Skeletal muscle tissue (tissue), 3 donors: ENCODE measurements at regions not wholly inside any gene's neighbourhood (a gene's known extent, or its start where the extent isn't known, plus 50 kb on each side); places are given as distances from the start of the nearest gene placed in this dataset.

Experiments
- H3K27ac ChIP-seq: one replicate; pipeline ENCODE4 v1.7.0; 2013; ENCODE audit warnings: mild to moderate bottlenecking, low read depth, low read length, inconsistent platforms
- H3K27me3 ChIP-seq, 3 donors: one replicate each; pipeline ENCODE4 v1.7.0; 2013; ENCODE audit warnings: low read length in 3 of 3; ENCODE audit not compliant: control insufficient read depth in 3 of 3, insufficient read depth in 3 of 3
- H3K36me3 ChIP-seq, 3 donors: one replicate each; pipeline ENCODE4 v1.7.0; 2013; ENCODE audit warnings: low read length in 3 of 3; ENCODE audit not compliant: control insufficient read depth in 3 of 3, insufficient read depth in 3 of 3
- H3K4me1 ChIP-seq, 3 donors: one replicate each; pipeline ENCODE4 v1.7.0; 2013; ENCODE audit warnings: low read length in 3 of 3, mild to moderate bottlenecking in 3 of 3; ENCODE audit not compliant: control insufficient read depth in 3 of 3, insufficient read depth in 3 of 3
- H3K4me3 ChIP-seq, 3 donors: one replicate each; pipeline ENCODE4 v1.7.0; 2013; ENCODE audit warnings: low read length in 3 of 3
- H3K9ac ChIP-seq, 3 donors: one replicate each; pipeline ENCODE4 v1.7.0; 2013; ENCODE audit warnings: low read length in 3 of 3, mild to moderate bottlenecking in 3 of 3, moderate library complexity in 2 of 3, low read depth in 1 of 3
- H3K9me3 ChIP-seq, 3 donors: one replicate each; pipeline ENCODE4 v1.7.0; 2013; ENCODE audit warnings: low read length in 3 of 3; ENCODE audit not compliant: control insufficient read depth in 3 of 3
- donor health status: Osteomylitis.

DNA sequence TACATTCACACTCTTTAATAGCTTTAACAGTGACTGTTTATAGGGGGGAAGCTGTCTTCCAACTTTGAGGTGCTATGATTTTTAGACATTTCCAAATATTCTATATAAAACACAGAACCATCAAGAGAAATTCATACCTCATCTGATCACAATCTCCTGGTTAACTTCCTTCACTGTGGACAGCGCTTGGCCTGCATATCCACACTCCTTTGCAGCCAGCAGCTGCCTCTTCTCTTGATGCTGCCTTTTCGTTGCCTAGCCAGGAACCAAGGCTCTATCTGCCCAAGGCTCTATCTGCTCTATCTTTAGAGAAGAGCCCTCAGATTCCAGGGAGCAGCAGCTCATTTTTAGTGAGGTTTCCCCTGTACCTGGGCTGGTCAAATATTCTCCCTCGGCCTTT is 252.0 kb downstream of the PTEN start:
- Histone ChIP-seq H3K36me3 (no peaks in the 10 kb centered on the region), H3K9ac (no peak overlapping the region), H3K27me3 (no peaks in the 10 kb centered on the region), H3K27ac (no peak overlapping the region), H3K4me3 (no peak overlapping the region), H3K9me3 (no peaks in the 10 kb centered on the region), H3K4me1 (peaks cover 3 to 6% (median 5%) of the 10 kb centered on the region in 3 donors)

DNA sequence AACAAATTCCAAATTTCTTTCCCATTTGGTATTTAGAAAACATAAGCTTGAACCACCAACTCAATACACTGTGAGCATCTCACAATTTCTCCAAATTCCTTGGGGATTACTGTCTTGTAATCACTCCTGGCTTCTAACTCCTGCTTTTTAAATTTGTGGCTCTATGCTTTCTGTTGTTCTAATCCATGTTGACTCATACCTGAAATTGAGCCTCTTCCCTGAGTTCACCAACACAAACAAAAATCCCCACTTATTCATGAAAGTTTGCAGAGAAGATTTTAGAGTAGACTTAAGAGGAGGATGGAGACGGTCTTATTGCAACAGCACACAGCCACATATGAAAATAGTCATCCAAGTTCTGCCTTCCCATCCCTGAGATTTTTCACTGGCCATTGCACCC is 252.5 kb downstream of the PTEN start:
- H3K4me1 ChIP-seq = peaks cover 0 to 6% (median 3%) of the 10 kb centered on the region in 3 donors
- H3K9ac ChIP-seq = no peak overlapping the region
- no peaks in the 10 kb centered on the region for H3K36me3 ChIP-seq

GRCh38 chr10:88116481-88116880 is 253.1 kb downstream of the PTEN start:
- Histone ChIP-seq H3K36me3 (no peaks in the 10 kb centered on the region), H3K4me1 (peaks cover 0 to 6% (median 3%) of the 10 kb centered on the region in 3 donors), H3K27ac (no peak overlapping the region), H3K9ac (no peak overlapping the region), H3K9me3 (no peaks in the 10 kb centered on the region), H3K4me3 (no peak overlapping the region), H3K27me3 (no peaks in the 10 kb centered on the region)

More for the DNA sequence above, 252.5 kb downstream of the PTEN start:
- H3K27ac ChIP-seq = no peak overlapping the region
- H3K9me3 ChIP-seq = no peaks in the 10 kb centered on the region
- H3K27me3 ChIP-seq = no peaks in the 10 kb centered on the region
- no peak overlapping the region for H3K4me3 ChIP-seq

DNA sequence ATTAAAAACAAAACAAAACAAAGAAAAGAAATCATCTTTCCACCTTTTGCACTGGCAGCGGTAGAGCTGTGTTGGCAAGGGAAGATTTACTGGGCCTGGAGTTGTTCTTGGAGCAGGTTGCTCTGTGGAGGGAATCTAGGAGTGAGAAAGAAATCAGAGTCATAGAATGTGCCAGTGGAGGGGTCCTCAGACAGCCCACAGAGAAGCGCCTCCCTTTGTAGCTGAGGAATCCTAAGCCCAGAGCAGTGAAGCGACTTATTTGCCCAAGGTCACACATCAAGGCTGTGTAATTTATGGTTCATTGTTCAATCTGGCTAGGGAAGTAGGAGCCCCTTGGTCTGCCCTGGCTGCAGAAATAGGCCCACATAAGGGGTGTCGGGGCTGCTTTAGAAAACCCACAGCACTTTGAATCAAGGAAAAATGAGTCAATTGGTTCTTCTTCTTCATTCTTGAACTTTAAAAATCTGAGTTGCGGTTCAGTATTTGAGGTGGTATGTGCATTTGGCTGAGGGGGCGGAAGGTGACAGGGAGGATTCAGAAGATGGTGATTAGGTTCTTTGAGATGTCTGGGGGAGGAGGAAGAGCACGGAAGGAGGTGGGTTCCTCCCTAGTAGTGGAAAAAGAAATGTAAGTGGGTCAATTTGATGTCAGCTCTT is 253.7 kb downstream of the PTEN start:
- Histone ChIP-seq H3K9me3 (no peaks in the 10 kb centered on the region), H3K27ac (no peak overlapping the region), H3K27me3 (no peaks in the 10 kb centered on the region), H3K9ac (no peak overlapping the region), H3K4me3 (no peak overlapping the region), H3K36me3 (no peaks in the 10 kb centered on the region), H3K4me1 (peaks cover 0 to 6% (median 3%) of the 10 kb centered on the region in 3 donors)

DNA sequence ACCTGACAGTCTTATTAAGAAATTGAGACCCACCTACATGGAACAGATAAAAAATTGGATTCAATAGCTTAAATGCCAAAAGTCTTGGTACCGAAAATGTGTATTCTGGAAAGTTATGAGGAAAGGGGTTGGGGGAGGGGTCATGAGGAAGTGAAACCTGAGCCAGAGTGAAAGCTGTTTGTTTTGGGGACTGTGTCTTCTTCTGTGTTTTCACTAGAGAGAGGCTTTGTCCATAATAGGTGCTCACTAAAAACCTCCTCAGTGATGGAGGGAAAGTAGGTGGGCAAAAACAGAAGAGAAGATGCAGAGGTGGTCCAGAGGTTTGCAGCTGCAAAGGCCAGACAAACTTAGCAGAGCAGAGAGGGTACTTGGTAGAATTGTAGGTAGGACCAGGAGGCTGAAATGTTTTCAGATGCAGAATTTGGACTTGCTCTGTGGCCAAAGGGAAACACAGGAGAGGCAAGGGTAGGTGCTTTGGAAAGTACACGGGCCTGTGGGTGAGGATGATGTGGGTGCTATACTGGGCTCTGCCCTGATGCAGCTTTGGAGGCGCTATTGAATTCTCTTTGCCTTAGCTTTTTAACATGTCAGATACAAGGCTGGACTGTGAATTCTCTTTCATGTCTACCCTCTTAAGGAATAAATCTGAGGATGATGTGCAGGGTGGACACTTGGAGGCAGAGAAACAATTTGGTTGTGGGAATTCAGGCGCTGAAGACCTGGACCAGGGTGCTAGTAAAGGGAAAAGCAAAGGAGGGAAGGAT is 254.6 kb downstream of the PTEN start:
- Histone ChIP-seq H3K4me3 (no peak overlapping the region), H3K27me3 (no peaks in the 10 kb centered on the region), H3K9me3 (no peaks in the 10 kb centered on the region), H3K9ac (no peak overlapping the region), H3K4me1 (peaks cover 0 to 6% (median 3%) of the 10 kb centered on the region in 3 donors), H3K36me3 (no peaks in the 10 kb centered on the region), H3K27ac (no peak overlapping the region)

DNA sequence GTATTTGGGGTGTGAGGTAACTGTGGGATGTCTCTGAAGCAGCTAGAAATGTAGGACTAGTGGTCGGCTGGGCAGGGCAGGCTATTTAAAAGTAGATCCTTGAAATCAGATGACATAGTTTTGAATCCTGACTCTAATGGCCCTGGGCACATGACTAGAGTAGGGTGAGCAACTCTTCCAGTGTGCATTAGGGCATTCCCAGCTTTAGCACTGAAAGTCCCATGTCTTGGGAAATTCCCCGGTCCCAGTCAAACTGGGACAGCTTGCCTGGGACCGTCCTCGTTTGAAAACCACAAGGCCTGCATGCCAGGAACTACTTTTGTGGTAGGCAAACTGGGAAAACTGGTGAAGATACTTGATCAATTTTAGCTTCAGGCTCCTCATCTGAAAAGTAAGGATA is 255.3 kb downstream of the PTEN start:
- Histone ChIP-seq H3K36me3 (no peaks in the 10 kb centered on the region), H3K27me3 (no peaks in the 10 kb centered on the region), H3K4me1 (peaks cover 0 to 3% (median 2%) of the 10 kb centered on the region in 3 donors), H3K9ac (no peak overlapping the region), H3K27ac (no peak overlapping the region), H3K4me3 (no peak overlapping the region), H3K9me3 (no peaks in the 10 kb centered on the region)

DNA sequence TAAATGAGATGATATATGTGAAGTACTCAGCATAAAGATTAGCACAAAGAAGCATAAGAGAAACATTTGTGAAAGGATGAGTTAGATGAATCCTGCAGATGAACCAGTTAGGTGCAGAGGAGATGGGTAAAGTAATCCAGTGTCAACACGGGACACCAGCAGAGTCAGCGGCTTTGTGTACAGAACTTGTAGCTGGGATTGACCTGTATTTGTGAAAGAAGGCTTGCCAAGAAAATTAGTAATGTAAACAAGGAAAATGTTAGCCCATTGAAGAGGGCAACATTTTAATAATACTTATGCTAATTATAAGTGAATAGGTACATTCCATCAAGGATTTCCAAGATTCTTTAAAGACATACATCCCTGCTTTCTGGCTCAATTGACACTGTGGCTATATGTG is 255.7 kb downstream of the PTEN start:
- H3K27me3 ChIP-seq = no peaks in the 10 kb centered on the region
- H3K9me3 ChIP-seq = no peaks in the 10 kb centered on the region
- H3K4me1 ChIP-seq = peaks cover 0 to under 1% (median 0%) of the 10 kb centered on the region in 3 donors
- no peaks in the 10 kb centered on the region for H3K36me3 ChIP-seq
- H3K27ac ChIP-seq = no peak overlapping the region
- H3K4me3 ChIP-seq = no peak overlapping the region
- no peak overlapping the region for H3K9ac ChIP-seq

GRCh38 chr10:88120075-88120474 is 256.6 kb downstream of the PTEN start:
- Histone ChIP-seq H3K27me3 (no peaks in the 10 kb centered on the region), H3K36me3 (no peaks in the 10 kb centered on the region), H3K4me3 (no peak overlapping the region), H3K9ac (no peak overlapping the region), H3K4me1 (no peaks in the 10 kb centered on the region), H3K9me3 (no peaks in the 10 kb centered on the region), H3K27ac (no peak overlapping the region)

- no peaks in the 10 kb centered on the region for H3K4me1 ChIP-seq
- H3K9ac ChIP-seq = no peak overlapping the region
- H3K36me3 ChIP-seq = no peaks in the 10 kb centered on the region
- no peaks in the 10 kb centered on the region for H3K27me3 ChIP-seq
- H3K4me3 ChIP-seq = no peak overlapping the region
- H3K27ac ChIP-seq = no peak overlapping the region
- H3K9me3 ChIP-seq = no peaks in the 10 kb centered on the region
Observed at GRCh38 chr10:88120599-88121333, 257.3 kb downstream of the PTEN start.

GRCh38 chr10:88121361-88121760 is 257.9 kb downstream of the PTEN start:
- Histone ChIP-seq H3K9me3 (no peaks in the 10 kb centered on the region), H3K4me1 (no peaks in the 10 kb centered on the region), H3K9ac (no peak overlapping the region), H3K36me3 (no peaks in the 10 kb centered on the region), H3K27me3 (no peaks in the 10 kb centered on the region), H3K4me3 (no peak overlapping the region), H3K27ac (no peak overlapping the region)
